Naive thymus-derived CD8-positive, alpha-beta T cell (primary cell): ENCODE measurements at regions not wholly inside any gene's neighbourhood (a gene's known extent, or its start where the extent isn't known, plus 50 kb on each side); places are given as distances from the start of the nearest gene placed in this dataset.
A peak's percentile ranks its signal among the peaks of the same experiment; 100 is the strongest.
"Not testable (repeated sequence)": the region's sequence is repeated elsewhere in the genome, so short reads cannot be mapped to it uniquely, and the experiment has no call there.

Experiments
- ATAC-seq, 2 donors: fragments of 150-1000 bp; cut with Tn5 transposase in 1 of 2; sonication (Bioruptor Pico), chemical (Tn5 transposase) in 1 of 2; 1 replicate in 1 of 2; 2 replicates in 1 of 2; pipeline ENCODE4 v1.10.0; 2021; ENCODE audit warnings: mild to moderate bottlenecking in 2 of 2, moderate library complexity in 2 of 2
- POLR2A ChIA-PET: fragments of 350-600 bp; sonication (Branson Sonifier 250); formaldehyde crosslinking; loops from one replicate; lab custom pipeline; 2021; ENCODE audit warnings: antibody characterized with exemption; lab: Charles Lee
- DNase-seq, 10 donors: peaks; one replicate each; pipeline versions ENCODE4 v3.0.0 to v3.0.0-alpha.2; 2020 to 2022
- H3K27ac Mint-ChIP-seq, 10 donors: one replicate each; pipeline ENCODE4 v1.8.0; 2020 to 2022; ENCODE audit warnings: mild to moderate bottlenecking in 10 of 10, mixed read lengths in 10 of 10, moderate library complexity in 4 of 10, inconsistent platforms in 1 of 10
- H3K27me3 Mint-ChIP-seq, 5 donors: one replicate each; pipeline ENCODE4 v1.8.0; 2021 to 2022; ENCODE audit warnings: mixed read lengths in 5 of 5
- H3K36me3 Mint-ChIP-seq, 3 donors: one replicate each; pipeline ENCODE4 v1.8.0; 2020 to 2022; ENCODE audit warnings: mixed read lengths in 3 of 3, mild to moderate bottlenecking in 2 of 3, inconsistent platforms in 1 of 3
- H3K4me1 Mint-ChIP-seq, 4 donors: one replicate each; pipeline ENCODE4 v1.8.0; 2021 to 2022; ENCODE audit warnings: mixed read lengths in 4 of 4
- H3K4me3 Mint-ChIP-seq, 10 donors: one replicate each; pipeline ENCODE4 v1.8.0; 2020 to 2022; ENCODE audit warnings: mild to moderate bottlenecking in 10 of 10, mixed read lengths in 10 of 10, moderate library complexity in 6 of 10, inconsistent platforms in 1 of 10
- H3K9me3 Mint-ChIP-seq, 9 donors: one replicate each; pipeline ENCODE4 v1.8.0; 2020 to 2022; ENCODE audit warnings: mixed read lengths in 9 of 9, mild to moderate bottlenecking in 3 of 9, inconsistent platforms in 1 of 9, moderate library complexity in 1 of 9

GRCh38 chr10:123249894-123250293, 95.7 kb downstream of the BUB3 start:
- Mint-ChIP-seq H3K27me3 (no peaks in the 10 kb centered on the region), H3K4me3 (no peak overlapping the region), H3K4me1 (peaks cover 0 to 4% (median 3%) of the 10 kb centered on the region in 4 donors), H3K36me3 (no peaks in the 10 kb centered on the region), H3K27ac (no peak overlapping the region), H3K9me3 (no peaks in the 10 kb centered on the region)
- DNase-seq = no peak
- no peak for ATAC-seq
- POLR2A ChIA-PET = no interaction called here

GRCh38 chr10:123250640-123251039, 96.4 kb downstream of the BUB3 start:
- Mint-ChIP-seq H3K4me3 (no peak overlapping the region), H3K36me3 (no peaks in the 10 kb centered on the region), H3K27ac (no peak overlapping the region), H3K9me3 (no peaks in the 10 kb centered on the region), H3K27me3 (no peaks in the 10 kb centered on the region), H3K4me1 (peaks cover 0 to 4% (median 3%) of the 10 kb centered on the region in 4 donors)
- POLR2A ChIA-PET = no interaction called here
- DNase-seq (no peak), ATAC-seq (no peak)

- DNase-seq (no peak), ATAC-seq (no peak)
- Mint-ChIP-seq H3K27ac (peak overlapping the region in 1 of 10 donors; percentile 17), H3K4me3 (no peak overlapping the region), H3K4me1 (peaks cover 0 to 4% (median 3%) of the 10 kb centered on the region in 4 donors), H3K36me3 (no peaks in the 10 kb centered on the region), H3K27me3 (no peaks in the 10 kb centered on the region), H3K9me3 (no peaks in the 10 kb centered on the region)
- POLR2A ChIA-PET = no interaction called here
Measured at GRCh38 chr10:123252779-123253178, 98.6 kb downstream of the BUB3 start.

- H3K36me3 Mint-ChIP-seq, H3K27me3 Mint-ChIP-seq, H3K9me3 Mint-ChIP-seq, H3K4me3 Mint-ChIP-seq, H3K4me1 Mint-ChIP-seq, ATAC-seq, POLR2A ChIA-PET, DNase-seq, H3K27ac Mint-ChIP-seq: not testable (repeated sequence)
Measured at GRCh38 chr10:123254343-123254742, 100.1 kb downstream of the BUB3 start.

- POLR2A ChIA-PET = no interaction called here
- Mint-ChIP-seq H3K9me3 (no peaks in the 10 kb centered on the region), H3K4me1 (no peaks in the 10 kb centered on the region), H3K36me3 (peaks cover 0 to 7% (median 3%) of the 10 kb centered on the region in 3 donors), H3K27me3 (no peaks in the 10 kb centered on the region), H3K27ac (no peak overlapping the region), H3K4me3 (no peak overlapping the region)
- no peak for ATAC-seq
- DNase-seq = no peak
Measured at GRCh38 chr10:123257904-123258456, 103.8 kb downstream of the BUB3 start.

- ATAC-seq (no peak), DNase-seq (no peak)
- Mint-ChIP-seq H3K27ac (no peak overlapping the region), H3K36me3 (peaks cover 0 to 7% (median 3%) of the 10 kb centered on the region in 3 donors), H3K27me3 (no peaks in the 10 kb centered on the region), H3K4me3 (no peak overlapping the region), H3K4me1 (no peaks in the 10 kb centered on the region), H3K9me3 (no peaks in the 10 kb centered on the region)
- POLR2A ChIA-PET = no interaction called here
Measured at GRCh38 chr10:123259081-123259480, 104.9 kb downstream of the BUB3 start.

- DNase-seq (no peak), ATAC-seq (no peak)
- POLR2A ChIA-PET = no interaction called here
- H3K27me3 Mint-ChIP-seq = no peaks in the 10 kb centered on the region
- H3K36me3 Mint-ChIP-seq = peaks cover 0 to 7% (median 3%) of the 10 kb centered on the region in 3 donors
- H3K9me3 Mint-ChIP-seq = no peaks in the 10 kb centered on the region
- H3K4me3 Mint-ChIP-seq = no peak overlapping the region
- no peaks in the 10 kb centered on the region for H3K4me1 Mint-ChIP-seq
- H3K27ac Mint-ChIP-seq = no peak overlapping the region
Measured at GRCh38 chr10:123259791-123260190, 105.6 kb downstream of the BUB3 start.

- POLR2A ChIA-PET = no interaction called here
- H3K4me3 Mint-ChIP-seq = no peak overlapping the region
- no peaks in the 10 kb centered on the region for H3K9me3 Mint-ChIP-seq
- H3K27me3 Mint-ChIP-seq = no peaks in the 10 kb centered on the region
- H3K36me3 Mint-ChIP-seq = peaks cover 0 to 7% (median 3%) of the 10 kb centered on the region in 3 donors
- H3K27ac Mint-ChIP-seq = no peak overlapping the region
- DNase-seq (no peak), ATAC-seq (no peak)
- no peaks in the 10 kb centered on the region for H3K4me1 Mint-ChIP-seq
Measured at GRCh38 chr10:123262456-123262855, 108.3 kb downstream of the BUB3 start.

GRCh38 chr10:123266971-123267370, 112.8 kb downstream of the BUB3 start:
- no peaks in the 10 kb centered on the region for H3K9me3 Mint-ChIP-seq
- H3K27me3 Mint-ChIP-seq = peaks cover 0 to 1% (median 0%) of the 10 kb centered on the region in 5 donors
- H3K27ac Mint-ChIP-seq = no peak overlapping the region
- H3K4me1 Mint-ChIP-seq = peaks cover 0 to 5% (median 2%) of the 10 kb centered on the region in 4 donors
- DNase-seq = no peak
- no peak for ATAC-seq
- H3K4me3 Mint-ChIP-seq = no peak overlapping the region
- peaks cover 0 to 2% (median 0%) of the 10 kb centered on the region in 3 donors for H3K36me3 Mint-ChIP-seq
- POLR2A ChIA-PET = no interaction called here

- peaks cover 6 to 19% (median 13%) of the 10 kb centered on the region in 5 donors for H3K27me3 Mint-ChIP-seq
- DNase-seq (no peak), ATAC-seq (no peak)
- no peaks in the 10 kb centered on the region for H3K36me3 Mint-ChIP-seq
- no peak overlapping the region for H3K27ac Mint-ChIP-seq
- peaks cover 0 to 6% (median 2%) of the 10 kb centered on the region in 4 donors for H3K4me1 Mint-ChIP-seq
- no peak overlapping the region for H3K4me3 Mint-ChIP-seq
- POLR2A ChIA-PET = no interaction called here
- no peaks in the 10 kb centered on the region for H3K9me3 Mint-ChIP-seq
Measured at GRCh38 chr10:123269017-123269552, 114.9 kb downstream of the BUB3 start.

- Mint-ChIP-seq H3K4me3 (no peak overlapping the region), H3K4me1 (peaks cover 2 to 6% (median 4%) of the 10 kb centered on the region in 4 donors), H3K9me3 (peaks cover 0 to 2% (median 0%) of the 10 kb centered on the region in 9 donors), H3K36me3 (no peaks in the 10 kb centered on the region), H3K27ac (peak overlapping the region in 1 of 10 donors; percentile 11), H3K27me3 (peaks cover 8 to 24% (median 18%) of the 10 kb centered on the region in 5 donors)
- POLR2A ChIA-PET = no interaction called here
- DNase-seq = no peak
- no peak for ATAC-seq
Measured at GRCh38 chr10:123269675-123270074, 115.5 kb downstream of the BUB3 start.

- Mint-ChIP-seq H3K4me3 (no peak overlapping the region), H3K36me3 (no peaks in the 10 kb centered on the region), H3K9me3 (peaks cover 0 to 4% (median 0%) of the 10 kb centered on the region in 9 donors), H3K27ac (peak overlapping the region in 1 of 10 donors; percentile 11), H3K4me1 (peaks cover 6 to 8% (median 6%) of the 10 kb centered on the region in 4 donors), H3K27me3 (peaks cover 11 to 30% (median 21%) of the 10 kb centered on the region in 5 donors)
- ATAC-seq = no peak
- DNase-seq = no peak
- POLR2A ChIA-PET = no interaction called here
Measured at GRCh38 chr10:123270221-123270620, 116.0 kb downstream of the BUB3 start.

GRCh38 chr10:123270806-123271205, 116.6 kb downstream of the BUB3 start:
- H3K27ac Mint-ChIP-seq = peak overlapping the region in 2 of 10 donors; percentile 3 to 15
- DNase-seq = no peak
- POLR2A ChIA-PET = no interaction called here
- H3K36me3 Mint-ChIP-seq = no peaks in the 10 kb centered on the region
- peaks cover 0 to 4% (median 0%) of the 10 kb centered on the region in 9 donors for H3K9me3 Mint-ChIP-seq
- H3K4me1 Mint-ChIP-seq = peaks cover 6 to 10% (median 7%) of the 10 kb centered on the region in 4 donors
- H3K27me3 Mint-ChIP-seq = peaks cover 12 to 36% (median 22%) of the 10 kb centered on the region in 5 donors
- ATAC-seq = no peak
- H3K4me3 Mint-ChIP-seq = no peak overlapping the region
